ENCODE measurements at regions not wholly inside any gene's neighbourhood (a gene's known extent, or its start where the extent isn't known, plus 50 kb on each side); places are given as distances from the start of the nearest gene placed in this dataset.

DNA sequence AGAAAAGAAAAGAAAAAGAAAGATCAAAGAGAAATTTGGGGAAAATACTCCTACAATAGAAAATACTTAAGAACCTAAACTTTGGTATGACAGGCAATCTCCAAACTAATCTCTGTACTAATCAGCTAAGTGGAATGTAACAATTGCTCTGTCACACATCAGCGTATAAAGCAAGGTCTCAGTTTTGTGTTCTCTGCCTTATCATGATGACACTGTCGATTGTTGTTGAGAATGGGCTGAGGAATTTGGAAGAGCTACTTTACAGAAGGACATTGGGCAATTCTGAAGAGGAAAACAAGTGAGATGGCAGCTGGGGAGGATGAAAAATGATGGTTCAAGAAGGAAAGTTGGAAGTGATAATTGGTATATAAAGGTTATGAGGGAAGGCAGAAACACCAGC, 486.0 kb upstream of the HTR2C start:
- no peak for DNase-seq (ENCODE audit: low read depth)
- no peak overlapping the region for H3K4me3 ChIP-seq (ENCODE audit: low read depth, low read length)
- TF ChIP-seq, protein P1, sequence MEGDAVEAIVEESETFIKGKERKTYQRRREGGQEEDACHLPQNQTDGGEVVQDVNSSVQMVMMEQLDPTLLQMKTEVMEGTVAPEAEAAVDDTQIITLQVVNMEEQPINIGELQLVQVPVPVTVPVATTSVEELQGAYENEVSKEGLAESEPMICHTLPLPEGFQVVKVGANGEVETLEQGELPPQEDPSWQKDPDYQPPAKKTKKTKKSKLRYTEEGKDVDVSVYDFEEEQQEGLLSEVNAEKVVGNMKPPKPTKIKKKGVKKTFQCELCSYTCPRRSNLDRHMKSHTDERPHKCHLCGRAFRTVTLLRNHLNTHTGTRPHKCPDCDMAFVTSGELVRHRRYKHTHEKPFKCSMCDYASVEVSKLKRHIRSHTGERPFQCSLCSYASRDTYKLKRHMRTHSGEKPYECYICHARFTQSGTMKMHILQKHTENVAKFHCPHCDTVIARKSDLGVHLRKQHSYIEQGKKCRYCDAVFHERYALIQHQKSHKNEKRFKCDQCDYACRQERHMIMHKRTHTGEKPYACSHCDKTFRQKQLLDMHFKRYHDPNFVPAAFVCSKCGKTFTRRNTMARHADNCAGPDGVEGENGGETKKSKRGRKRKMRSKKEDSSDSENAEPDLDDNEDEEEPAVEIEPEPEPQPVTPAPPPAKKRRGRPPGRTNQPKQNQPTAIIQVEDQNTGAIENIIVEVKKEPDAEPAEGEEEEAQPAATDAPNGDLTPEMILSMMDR (IDR thresholded peaks at IDR 0.05; ENCODE audit: insufficient read depth, low read depth, low read length, missing control alignments), result no peak

DNA sequence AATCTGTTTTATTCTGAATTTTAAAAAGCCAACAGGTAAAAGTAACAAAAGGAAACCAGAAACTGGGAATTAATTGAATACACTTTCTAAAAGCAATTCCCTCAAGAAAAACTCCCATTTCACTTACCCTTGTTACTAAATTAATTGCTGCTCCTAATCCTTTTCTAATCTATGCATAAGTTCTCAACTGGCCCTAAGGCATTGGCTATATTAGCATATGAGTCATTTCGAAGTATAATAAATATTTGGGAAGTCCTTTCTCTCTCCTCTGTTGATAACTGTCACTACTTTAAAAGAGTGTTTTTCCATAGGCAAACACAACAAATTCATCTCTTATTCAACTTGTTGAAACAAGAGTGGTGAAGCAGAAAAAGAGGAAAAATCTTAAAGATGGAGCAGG, 486.5 kb upstream of the HTR2C start:
- TF ChIP-seq, protein P1 (IDR thresholded peaks at IDR 0.05; ENCODE audit: insufficient read depth, low read depth, low read length, missing control alignments), result no peak
- DNase-seq (ENCODE audit: low read depth), result no peak
- H3K4me3 ChIP-seq (ENCODE audit: low read depth, low read length), result no peak overlapping the region

DNA sequence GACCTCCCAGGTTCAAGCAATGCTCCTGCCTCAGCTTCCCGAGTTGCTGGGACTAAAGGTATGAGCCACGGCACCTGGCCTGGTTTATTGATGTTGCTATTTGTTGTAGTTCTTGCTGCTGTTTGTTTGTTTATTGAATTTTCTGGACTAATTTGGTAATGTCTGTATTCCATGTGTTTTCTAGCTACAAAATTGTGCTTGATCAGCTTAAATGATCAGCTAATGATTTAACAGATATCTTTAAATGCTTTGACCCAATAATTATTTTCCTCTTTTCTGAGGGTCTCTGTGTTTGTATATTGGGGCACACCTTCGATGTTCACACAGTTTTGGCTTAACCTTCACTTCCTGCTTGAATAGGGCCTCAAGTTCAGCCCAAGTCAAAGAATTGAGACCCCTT, 488.1 kb upstream of the HTR2C start:
- no peak overlapping the region for H3K4me3 ChIP-seq (ENCODE audit: low read depth, low read length)
- DNase-seq (ENCODE audit: low read depth), result no peak
- TF ChIP-seq, protein P1 (IDR thresholded peaks at IDR 0.05; ENCODE audit: insufficient read depth, low read depth, low read length, missing control alignments), result no peak

DNA sequence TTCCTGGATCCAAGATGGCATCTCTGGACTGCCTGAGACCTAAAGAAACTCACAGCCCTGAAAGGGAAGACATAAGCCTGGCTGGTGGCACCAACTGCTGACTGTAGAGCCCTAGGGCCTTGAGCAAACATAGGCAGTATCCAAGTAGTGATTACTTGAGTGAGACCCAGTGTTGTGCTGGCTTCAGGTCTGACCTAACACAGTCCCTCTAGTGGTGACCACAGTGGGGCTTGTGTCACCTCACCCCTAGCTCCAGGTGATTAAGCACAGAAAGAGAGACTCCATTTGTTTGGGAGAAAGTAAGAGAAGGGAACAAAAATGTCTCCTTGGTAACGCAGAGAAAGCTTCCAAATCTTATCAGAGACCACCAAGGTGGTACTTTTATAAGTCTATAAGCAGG, 496.3 kb upstream of the HTR2C start:
- DNase-seq (ENCODE audit: low read depth), result no peak
- no peak overlapping the region for H3K4me3 ChIP-seq (ENCODE audit: low read depth, low read length)
- TF ChIP-seq, protein P1 (IDR thresholded peaks at IDR 0.05; ENCODE audit: insufficient read depth, low read depth, low read length, missing control alignments), result no peak

DNA sequence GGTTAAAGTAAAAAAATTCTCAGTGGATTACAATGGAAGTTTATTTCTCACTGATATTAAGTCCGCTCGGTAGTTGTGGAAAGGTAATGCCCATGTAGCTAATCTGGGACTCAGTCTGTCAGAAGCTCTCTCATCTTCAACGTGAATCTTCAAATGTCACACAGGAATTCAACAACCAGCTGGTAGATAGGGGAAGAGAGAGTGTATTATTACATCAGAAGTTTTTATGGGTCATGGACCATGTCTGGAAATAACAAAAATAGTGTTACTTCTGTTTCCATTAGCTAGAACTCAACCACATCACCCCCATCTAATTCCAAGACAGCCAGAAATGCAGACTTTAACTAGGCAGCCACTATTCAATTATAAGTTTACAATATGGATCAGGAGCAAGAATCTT, 506.1 kb upstream of the HTR2C start:
- TF ChIP-seq, protein P1 (IDR thresholded peaks at IDR 0.05; ENCODE audit: insufficient read depth, low read depth, low read length, missing control alignments), result no peak
- H3K4me3 ChIP-seq (ENCODE audit: low read depth, low read length), result no peak overlapping the region
- no peak for DNase-seq (ENCODE audit: low read depth)

DNA sequence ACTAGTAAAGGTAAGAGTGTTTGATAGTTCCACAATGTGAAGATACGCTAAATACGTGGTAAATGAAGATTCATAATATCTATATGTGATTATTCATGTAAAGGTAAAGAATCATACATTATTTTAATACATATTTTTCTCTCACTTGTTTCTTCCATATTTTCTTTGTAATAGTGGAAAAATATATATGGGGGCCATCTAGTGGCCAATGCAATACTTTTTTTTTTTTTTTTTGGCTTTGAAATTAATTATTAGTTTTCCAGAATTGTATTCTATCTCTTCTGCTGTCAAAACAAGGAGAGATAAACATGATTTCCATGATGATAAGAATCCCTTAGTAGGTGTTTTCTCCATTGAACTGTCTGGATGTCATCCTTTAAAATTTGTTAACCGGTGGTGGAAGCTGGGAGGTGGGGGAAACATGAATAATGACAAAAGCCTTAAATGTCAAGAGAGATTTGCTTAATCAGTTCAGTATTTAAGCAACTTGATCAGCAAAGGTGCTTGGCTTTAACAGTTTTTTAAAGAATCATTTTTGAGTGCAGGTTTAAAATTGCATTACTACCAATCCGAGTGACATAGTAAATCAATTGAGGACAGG, 508.7 kb upstream of the HTR2C start:
- DNase-seq (ENCODE audit: low read depth), result no peak
- no peak overlapping the region for H3K4me3 ChIP-seq (ENCODE audit: low read depth, low read length)
- TF ChIP-seq, protein P1 (IDR thresholded peaks at IDR 0.05; ENCODE audit: insufficient read depth, low read depth, low read length, missing control alignments), result no peak

DNA sequence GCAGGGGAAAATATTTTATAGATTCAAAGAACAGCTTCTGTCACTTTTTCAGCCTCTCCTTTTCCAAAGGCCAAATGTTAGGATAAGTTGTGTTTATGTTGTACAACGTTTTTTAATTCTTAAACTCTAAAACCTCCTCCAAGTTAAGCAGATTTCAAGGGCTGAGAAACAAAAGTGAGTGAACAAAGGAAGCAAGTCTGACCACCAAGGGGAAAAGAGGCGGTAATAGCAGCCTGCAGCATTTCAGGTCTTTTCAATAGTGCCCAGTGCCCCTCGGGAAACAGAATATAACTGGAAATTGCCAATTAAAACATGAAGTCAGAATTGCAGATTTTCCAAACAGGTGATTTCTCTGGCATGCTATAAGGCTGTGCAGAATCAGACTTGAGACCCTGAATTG, 510.0 kb upstream of the HTR2C start:
- DNase-seq (ENCODE audit: low read depth), result no peak
- TF ChIP-seq, protein P1 (IDR thresholded peaks at IDR 0.05; ENCODE audit: insufficient read depth, low read depth, low read length, missing control alignments), result no peak

More for the DNA sequence above, 510.0 kb upstream of the HTR2C start:
- no peak overlapping the region for H3K4me3 ChIP-seq (ENCODE audit: low read depth, low read length)
